T-cell (primary cell): ENCODE measurements at regions not wholly inside any gene's neighbourhood (a gene's known extent, or its start where the extent isn't known, plus 50 kb on each side); places are given as distances from the start of the nearest gene placed in this dataset.
"Not testable (repeated sequence)": the region's sequence is repeated elsewhere in the genome, so short reads cannot be mapped to it uniquely, and the experiment has no call there.

Experiments
- ATAC-seq, 4 experiments: fragments of 200-7000 bp in 3 of 4; fragments of 150-1000 bp in 1 of 4; cut with Tn5 transposase; replicated peaks in 1 of 4; 1 replicate in 3 of 4; 2 replicates in 1 of 4; pipeline ENCODE4 v1.10.0; 2021; ENCODE audit warnings: moderate library complexity in 3 of 4, mild to moderate bottlenecking in 2 of 4, moderate number of reproducible peaks in 1 of 4
- CTCF ChIA-PET, 2 donors: fragments of 300-600 bp; sonication (Branson Sonifier 250); formaldehyde crosslinking; loops; one replicate each; lab custom pipeline; 2022; ENCODE audit warnings: antibody characterized with exemption in 2 of 2; lab: Charles Lee
- POLR2A ChIA-PET, 2 donors: fragments of 300-600 bp; sonication (Branson Sonifier 250); formaldehyde crosslinking; loops; one replicate each; lab custom pipeline; 2022; ENCODE audit warnings: antibody characterized with exemption in 2 of 2; lab: Charles Lee
- DNase-seq, 35 experiments: peaks; one replicate each; pipeline versions ENCODE4 v3.0.0 to v3.0.0-alpha.2; 2013 to 2023
- H3K27ac ChIP-seq: one replicate; pipeline ENCODE4 v1.5.1; 2013; ENCODE audit warnings: low read length
- H3K27me3 ChIP-seq, 2 experiments: replicated peaks in 1 of 2; 1 replicate in 1 of 2; 2 replicates in 1 of 2; pipeline versions ENCODE4 v1.6.1 to v1.7.0; 2013; ENCODE audit warnings: low read length in 1 of 2, mixed read lengths in 1 of 2; ENCODE audit not compliant: control insufficient read depth in 2 of 2, insufficient read depth in 2 of 2; ENCODE audit errors: extremely low read depth in 1 of 2
- H3K36me3 ChIP-seq, 2 donors: 1 replicate in 1 of 2; 2 replicates in 1 of 2; pipeline versions ENCODE4 v1.6.1 to v1.7.0; 2013; ENCODE audit warnings: low read length in 1 of 2; ENCODE audit not compliant: control insufficient read depth in 2 of 2, insufficient read depth in 1 of 2; ENCODE audit errors: extremely low read depth in 1 of 2
- H3K4me1 ChIP-seq, 2 experiments: 1 replicate in 1 of 2; 2 replicates in 1 of 2; pipeline versions ENCODE4 v1.6.1 to v1.7.0; 2013; ENCODE audit warnings: low read length in 2 of 2, mixed read lengths in 1 of 2; ENCODE audit not compliant: insufficient read depth in 2 of 2, control insufficient read depth in 1 of 2; ENCODE audit errors: extremely low read depth in 1 of 2
- H3K4me3 ChIP-seq, 2 donors: 1 replicate in 1 of 2; 2 replicates in 1 of 2; pipeline versions ENCODE4 v1.5.1 to v1.7.0; 2013; ENCODE audit warnings: mild to moderate bottlenecking in 2 of 2, low read length in 1 of 2, moderate library complexity in 1 of 2; ENCODE audit not compliant: control insufficient read depth in 1 of 2; ENCODE audit errors: extremely low read depth in 1 of 2
- H3K9me3 ChIP-seq: 2 replicates; pipeline ENCODE4 v1.7.0; 2013
- H3K27ac Mint-ChIP-seq, 2 donors: one replicate each; pipeline ENCODE4 v1.8.0; 2020 to 2021; ENCODE audit warnings: mild to moderate bottlenecking in 2 of 2, mixed read lengths in 2 of 2
- H3K27me3 Mint-ChIP-seq, 2 donors: one replicate each; pipeline ENCODE4 v1.8.0; 2021 to 2022; ENCODE audit warnings: mixed read lengths in 2 of 2
- H3K36me3 Mint-ChIP-seq: one replicate; pipeline ENCODE4 v1.8.0; 2021; ENCODE audit warnings: mixed read lengths
- H3K4me1 Mint-ChIP-seq, 3 donors: one replicate each; pipeline ENCODE4 v1.8.0; 2020 to 2022; ENCODE audit warnings: mixed read lengths in 3 of 3, mild to moderate bottlenecking in 1 of 3
- H3K4me3 Mint-ChIP-seq, 3 donors: one replicate each; pipeline ENCODE4 v1.8.0; 2020 to 2022; ENCODE audit warnings: mild to moderate bottlenecking in 3 of 3, mixed read lengths in 3 of 3, moderate library complexity in 3 of 3
- H3K9me3 Mint-ChIP-seq, 3 donors: one replicate each; pipeline ENCODE4 v1.8.0; 2020 to 2022; ENCODE audit warnings: mixed read lengths in 3 of 3
- WGBS: methylation state at CpG from one replicate; pipeline ENCODE4 v1.1.5; 2013; ENCODE audit warnings: missing lambda C conversion rate; ENCODE audit not compliant: insufficient coverage; 5-methylcytosine and 5-hydroxymethylcytosine counted together

GRCh38 chr16:22436823-22437652 is 62.6 kb upstream of the CDR2 start:
- not testable (repeated sequence) for H3K36me3 ChIP-seq, H3K9me3 ChIP-seq, H3K36me3 Mint-ChIP-seq, H3K27me3 Mint-ChIP-seq, H3K4me1 ChIP-seq, H3K4me1 Mint-ChIP-seq, H3K9me3 Mint-ChIP-seq, H3K27me3 ChIP-seq
- ChIA-PET CTCF (interaction anchor here (0.7 to 0.8 kb wide), 2 partner anchors 34 to 883 kb away, joined by 4 to 9 read pairs; no protein-coding TSS in a partner anchor), POLR2A (interaction anchor here in 1 of 2 donors (0.9 kb wide), 1 partner anchor 245 kb away, joined by 6 read pairs; no protein-coding TSS in a partner anchor)
- peak; percentile 85 to 91 (median 88) for ATAC-seq
- Histone ChIP-seq H3K27ac (peak overlapping the region; percentile 67), H3K4me3 (peak overlapping the region; percentile 63 to 84)
- Mint-ChIP-seq H3K4me3 (peak overlapping the region; percentile 90 to 93 (median 91)), H3K27ac (peak overlapping the region; percentile 87 to 91)
- under 1% methylated on average over 49 of the region's 96 CpGs for WGBS
- DNase-seq: peak; percentile 38 to 76 (median 59)

GRCh38 chr16:22436326-22436822 is 62.0 kb upstream of the CDR2 start:
- H3K36me3 Mint-ChIP-seq, H3K27me3 ChIP-seq, H3K4me1 Mint-ChIP-seq, H3K36me3 ChIP-seq, POLR2A ChIA-PET, DNase-seq, H3K27me3 Mint-ChIP-seq, H3K4me1 ChIP-seq, H3K9me3 Mint-ChIP-seq, H3K9me3 ChIP-seq: not testable (repeated sequence)
- peak overlapping the region; percentile 90 to 93 (median 91) for H3K4me3 Mint-ChIP-seq
- Histone ChIP-seq H3K4me3 (peak overlapping the region; percentile 63 to 84), H3K27ac (peak overlapping the region; percentile 67)
- WGBS: no CpG with 5 or more reads among the region's 6 CpGs
- CTCF ChIA-PET: interaction anchor here (0.7 to 0.8 kb wide), 2 partner anchors 33 to 882 kb away, joined by 4 to 9 read pairs; no protein-coding TSS in a partner anchor
- ATAC-seq: peak in 1 of 4 experiments; percentile 15
- H3K27ac Mint-ChIP-seq: peak overlapping the region; percentile 87 to 91

GRCh38 chr16:22431314-22431713 is 56.9 kb upstream of the CDR2 start:
- H3K27ac Mint-ChIP-seq, POLR2A ChIA-PET, H3K27me3 ChIP-seq, H3K4me1 Mint-ChIP-seq, H3K27ac ChIP-seq, H3K27me3 Mint-ChIP-seq, H3K4me3 Mint-ChIP-seq, H3K4me3 ChIP-seq, H3K4me1 ChIP-seq, ATAC-seq, CTCF ChIA-PET, DNase-seq, H3K9me3 ChIP-seq, H3K9me3 Mint-ChIP-seq: not testable (repeated sequence)
- 93% methylated on average over 4 of the region's 9 CpGs for whole genome bisulfite sequencing
- H3K36me3 ChIP-seq: peaks cover 0 to 10% of the 10 kb centered on the region in 2 donors
- peaks cover 12% of the 10 kb centered on the region for H3K36me3 Mint-ChIP-seq

GRCh38 chr16:22428654-22429053 is 54.2 kb upstream of the CDR2 start:
- Histone ChIP-seq H3K36me3 (peaks cover 9 to 13% of the 10 kb centered on the region in 2 donors), H3K27ac (no peak overlapping the region), H3K4me3 (no peak overlapping the region), H3K9me3 (no peaks in the 10 kb centered on the region), H3K27me3 (no peaks in the 10 kb centered on the region), H3K4me1 (no peaks in the 10 kb centered on the region)
- Mint-ChIP-seq H3K36me3 (peaks cover 27% of the 10 kb centered on the region), H3K27ac (no peak overlapping the region), H3K9me3 (no peaks in the 10 kb centered on the region), H3K4me1 (peaks cover 0 to 3% (median 0%) of the 10 kb centered on the region in 3 donors), H3K27me3 (no peaks in the 10 kb centered on the region), H3K4me3 (no peak overlapping the region)
- ATAC-seq: no peak
- POLR2A ChIA-PET: interaction anchor here in 1 of 2 donors (0.5 kb wide), 1 partner anchor 85 kb away, joined by 5 read pairs; no protein-coding TSS in a partner anchor
- CTCF ChIA-PET: no interaction called here
- 89% methylated on average over 7 of the region's 8 CpGs for WGBS
- no peak for DNase-seq

- Histone ChIP-seq H3K36me3 (peaks cover 13% of the 10 kb centered on the region in 2 donors), H3K27me3 (no peaks in the 10 kb centered on the region), H3K27ac (no peak overlapping the region), H3K4me3 (no peak overlapping the region), H3K9me3 (no peaks in the 10 kb centered on the region), H3K4me1 (no peaks in the 10 kb centered on the region)
- H3K4me1 Mint-ChIP-seq: peaks cover 0 to 3% (median 0%) of the 10 kb centered on the region in 3 donors
- peaks cover 33% of the 10 kb centered on the region for H3K36me3 Mint-ChIP-seq
- H3K9me3 Mint-ChIP-seq: no peaks in the 10 kb centered on the region
- no peaks in the 10 kb centered on the region for H3K27me3 Mint-ChIP-seq
- ChIA-PET POLR2A (no interaction called here), CTCF (no interaction called here)
- DNase-seq (no peak), ATAC-seq (no peak)
- H3K27ac Mint-ChIP-seq: no peak overlapping the region
- 100% methylated on average over 8 of the region's 10 CpGs for whole genome bisulfite sequencing
- H3K4me3 Mint-ChIP-seq: no peak overlapping the region
Observed at GRCh38 chr16:22427556-22427955, 53.1 kb upstream of the CDR2 start.

- H3K4me3 Mint-ChIP-seq: no peak overlapping the region
- POLR2A ChIA-PET: interaction anchor here in 1 of 2 donors (0.5 kb wide), 1 partner anchor 1700 kb away, joined by 3 read pairs; no protein-coding TSS in a partner anchor
- peaks cover 0 to 3% (median 0%) of the 10 kb centered on the region in 3 donors for H3K4me1 Mint-ChIP-seq
Observed at GRCh38 chr16:22425847-22426246, 51.4 kb upstream of the CDR2 start.

More at GRCh38 chr16:22425847-22426246, 51.4 kb upstream of the CDR2 start:
- H3K27ac Mint-ChIP-seq: no peak overlapping the region
- H3K4me3 ChIP-seq: no peak overlapping the region
- ATAC-seq: no peak
- H3K27me3 ChIP-seq: no peaks in the 10 kb centered on the region
- H3K9me3 ChIP-seq: no peaks in the 10 kb centered on the region
- H3K9me3 Mint-ChIP-seq: no peaks in the 10 kb centered on the region
- H3K4me1 ChIP-seq: no peaks in the 10 kb centered on the region
- DNase-seq: no peak
- peaks cover 46% of the 10 kb centered on the region for H3K36me3 Mint-ChIP-seq
- 100% methylated on average over 3 of the region's 5 CpGs for WGBS
- CTCF ChIA-PET: no interaction called here
- peaks cover 13 to 15% of the 10 kb centered on the region in 2 donors for H3K36me3 ChIP-seq
- no peaks in the 10 kb centered on the region for H3K27me3 Mint-ChIP-seq
- H3K27ac ChIP-seq: no peak overlapping the region
